HG03064 (cell line): ENCODE measurements at regions not wholly inside any gene's neighbourhood (a gene's known extent, or its start where the extent isn't known, plus 50 kb on each side); places are given as distances from the start of the nearest gene placed in this dataset.
"Not testable (repeated sequence)": the region's sequence is repeated elsewhere in the genome, so short reads cannot be mapped to it uniquely, and the experiment has no call there.

Experiments
- ATAC-seq: cut with Tn5 transposase; IDR thresholded peaks from one replicate; pipeline ENCODE4 v1.9.1; 2021; ENCODE audit warnings: low read depth; ENCODE audit not compliant: unreplicated experiment

DNA sequence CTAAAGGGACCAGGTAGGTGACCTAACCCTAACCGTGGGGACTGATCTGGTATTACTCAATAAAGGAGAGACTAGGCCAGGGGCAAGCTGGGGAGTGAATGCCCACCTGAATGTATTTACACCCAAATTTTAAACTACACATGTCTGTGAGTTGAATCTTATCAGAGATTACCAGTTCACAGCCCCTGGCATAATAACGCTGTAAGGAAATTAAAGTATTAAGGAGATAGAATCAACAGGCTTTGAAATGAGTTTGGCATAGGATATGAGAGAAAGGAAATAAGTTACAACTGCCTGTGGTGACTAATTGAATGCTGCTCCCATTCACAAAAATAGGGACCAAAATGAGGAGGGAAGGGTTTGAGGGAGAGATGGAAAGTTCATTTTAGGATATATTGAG, 593.3 kb downstream of the CSNK1G3 start:
- no peak for ATAC-seq

- no peak for ATAC-seq
These were observed 592.8 kb downstream of the CSNK1G3 start for GRCh38 chr5:124104821-124105220.

- ATAC-seq: no peak
These were observed 592.4 kb downstream of the CSNK1G3 start for GRCh38 chr5:124104344-124104743.

DNA sequence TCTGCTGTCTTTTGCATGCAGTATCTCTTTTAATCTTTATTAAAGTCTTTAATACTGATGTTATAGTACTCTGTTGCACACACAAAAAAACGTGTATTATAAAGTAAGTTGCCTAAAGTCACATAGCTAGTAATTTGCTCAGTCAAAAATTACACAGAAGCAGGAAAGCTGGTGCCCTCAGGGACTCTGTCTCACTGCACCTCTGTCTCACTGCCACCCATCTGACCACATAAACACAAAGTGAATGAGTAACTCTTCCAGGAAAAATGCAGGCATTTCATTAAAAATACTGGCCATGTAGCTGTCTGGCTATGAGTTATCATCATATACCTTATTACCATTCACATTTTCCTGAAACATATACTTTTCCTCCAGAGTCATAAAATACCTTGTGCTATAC, 591.7 kb downstream of the CSNK1G3 start:
- ATAC-seq: no peak

DNA sequence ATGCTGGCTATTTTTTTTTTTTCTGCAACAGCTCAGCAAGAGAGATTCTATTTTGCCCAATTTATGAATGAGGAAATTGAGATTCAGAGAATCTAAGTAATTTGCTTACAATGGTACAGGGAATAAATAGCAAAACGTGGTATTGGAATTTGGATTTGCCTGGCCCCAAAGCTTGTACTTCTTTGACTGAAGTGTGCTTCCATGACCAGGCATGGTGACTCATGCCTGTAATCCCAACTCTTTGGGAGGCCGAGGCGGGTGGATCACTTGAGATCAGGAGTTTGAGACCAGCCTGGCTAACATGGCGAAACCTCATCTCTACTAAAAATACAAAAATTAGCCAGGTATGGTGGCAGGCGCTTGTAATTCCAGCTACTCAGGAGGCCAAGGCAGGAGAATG, 591.1 kb downstream of the CSNK1G3 start:
- not testable (repeated sequence) for ATAC-seq

DNA sequence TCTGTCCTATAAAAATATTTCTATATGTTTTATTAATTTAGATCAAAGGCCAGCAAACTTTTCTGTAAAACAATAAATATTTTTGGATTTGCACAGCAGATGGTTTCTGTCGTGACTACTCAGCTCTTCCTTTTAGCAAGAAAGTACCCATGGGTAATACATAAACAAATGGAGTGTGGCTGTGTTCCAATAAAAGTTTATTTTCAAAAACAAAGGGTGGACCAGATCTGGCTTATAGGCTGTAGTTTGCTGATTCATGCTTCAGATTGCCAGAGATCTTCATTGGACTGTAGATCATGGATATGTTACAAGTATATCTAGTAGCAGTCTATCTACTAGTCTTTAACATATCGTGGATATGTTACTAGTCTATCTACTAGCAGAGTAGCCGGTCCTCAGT, 590.5 kb downstream of the CSNK1G3 start:
- ATAC-seq: no peak

DNA sequence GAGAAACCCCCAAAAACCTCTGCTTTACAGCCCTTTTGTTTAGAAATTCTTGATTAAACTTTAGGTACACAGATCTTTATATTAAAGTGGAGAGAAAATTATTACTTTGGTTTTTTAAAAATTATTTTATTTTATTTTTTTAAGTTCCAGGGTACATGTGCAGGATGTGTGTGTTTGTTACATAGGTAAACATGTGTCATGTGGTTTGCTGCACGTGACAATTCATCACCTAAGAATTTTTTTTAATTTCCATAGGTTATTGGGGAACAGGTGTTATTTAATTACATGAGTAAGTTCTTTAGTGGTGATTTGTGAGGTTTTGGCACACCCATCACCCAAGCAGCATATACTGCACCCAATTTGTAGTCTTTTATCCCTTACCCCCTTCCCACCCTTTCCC, 581.7 kb downstream of the CSNK1G3 start:
- no peak for ATAC-seq

DNA sequence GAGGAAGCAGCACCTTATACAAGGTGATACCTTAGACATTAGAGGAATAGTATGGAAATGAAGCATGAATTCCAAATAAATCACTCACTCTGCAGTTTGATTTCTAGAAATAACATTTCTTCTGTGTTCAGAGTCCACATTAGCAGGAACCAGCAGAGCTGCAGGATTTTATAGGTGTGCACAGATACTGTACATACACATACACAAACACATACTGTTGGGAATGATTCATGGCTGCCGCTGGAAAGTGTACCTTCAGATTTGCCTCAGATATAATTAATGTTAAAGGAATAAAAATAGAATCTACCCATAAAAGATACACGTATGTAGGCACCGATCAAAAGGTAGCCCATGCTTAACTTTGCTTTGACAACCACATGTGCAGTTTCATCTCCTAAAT, 578.1 kb downstream of the CSNK1G3 start:
- ATAC-seq: no peak

- no peak for ATAC-seq
These were observed 577.6 kb downstream of the CSNK1G3 start for GRCh38 chr5:124089578-124089977.

- ATAC-seq: no peak
These were observed 576.5 kb downstream of the CSNK1G3 start for GRCh38 chr5:124088289-124089032.

DNA sequence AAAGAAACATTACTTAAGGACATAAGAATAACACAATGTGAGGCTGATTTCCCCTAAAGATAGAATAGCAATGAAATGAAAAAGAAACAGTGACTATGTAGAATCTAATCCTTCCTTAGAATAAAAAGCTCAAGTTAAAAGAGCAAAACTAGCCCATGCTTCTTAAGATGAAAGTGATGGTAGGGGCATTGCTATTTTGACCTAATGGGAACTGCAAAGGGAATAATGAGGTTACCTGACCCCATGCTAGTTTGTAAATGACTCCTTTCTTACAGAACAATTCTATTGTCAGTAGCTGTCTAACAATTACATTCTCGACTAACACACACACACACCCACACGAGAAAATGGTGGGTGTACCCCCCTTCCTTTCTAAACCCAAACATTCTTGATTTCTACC, 575.8 kb downstream of the CSNK1G3 start:
- no peak for ATAC-seq

DNA sequence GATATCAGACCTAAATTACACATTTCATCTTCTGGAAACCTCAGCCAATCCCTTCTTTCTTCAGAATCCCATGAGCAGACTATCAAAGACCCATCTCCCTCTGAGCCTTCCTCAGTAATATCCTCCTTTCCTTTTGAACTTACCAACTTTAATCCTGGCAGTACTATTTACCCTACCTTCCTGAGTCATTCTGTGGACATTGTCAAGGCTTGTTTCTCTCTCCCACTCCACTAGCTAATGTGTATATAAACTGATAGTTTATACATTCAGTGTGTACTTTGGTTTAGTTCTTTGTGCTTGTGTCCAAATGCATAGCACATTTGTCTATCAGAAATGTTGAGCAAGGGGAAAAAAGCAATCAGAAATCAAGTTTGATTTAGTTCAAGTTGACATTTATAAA, 568.3 kb downstream of the CSNK1G3 start:
- no peak for ATAC-seq

GRCh38 chr5:124079062-124079461, 567.1 kb downstream of the CSNK1G3 start:
- no peak for ATAC-seq

- ATAC-seq: no peak
These were observed 562.5 kb downstream of the CSNK1G3 start for GRCh38 chr5:124074500-124074899.

DNA sequence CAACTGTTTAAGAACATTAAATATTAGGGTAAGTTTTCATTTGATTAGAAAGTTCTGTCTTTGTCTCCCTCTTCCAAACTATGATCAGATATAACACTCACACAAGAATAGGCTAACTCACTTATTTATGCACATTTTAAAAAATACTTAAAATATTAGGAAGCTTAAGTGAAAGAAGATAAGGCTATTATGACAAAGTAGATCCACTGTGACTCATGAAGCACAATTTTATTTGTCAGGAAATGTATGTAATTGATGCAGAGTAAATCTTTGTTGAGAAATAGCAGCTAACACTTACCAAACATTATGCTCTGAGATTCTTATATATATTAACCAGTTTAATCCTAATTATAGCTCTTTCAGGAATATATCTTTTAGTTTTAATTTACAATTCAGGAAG, 560.6 kb downstream of the CSNK1G3 start:
- no peak for ATAC-seq

GRCh38 chr5:124071039-124071438, 559.1 kb downstream of the CSNK1G3 start:
- ATAC-seq: no peak

- ATAC-seq: no peak
These were observed 553.5 kb downstream of the CSNK1G3 start for GRCh38 chr5:124065508-124065907.

DNA sequence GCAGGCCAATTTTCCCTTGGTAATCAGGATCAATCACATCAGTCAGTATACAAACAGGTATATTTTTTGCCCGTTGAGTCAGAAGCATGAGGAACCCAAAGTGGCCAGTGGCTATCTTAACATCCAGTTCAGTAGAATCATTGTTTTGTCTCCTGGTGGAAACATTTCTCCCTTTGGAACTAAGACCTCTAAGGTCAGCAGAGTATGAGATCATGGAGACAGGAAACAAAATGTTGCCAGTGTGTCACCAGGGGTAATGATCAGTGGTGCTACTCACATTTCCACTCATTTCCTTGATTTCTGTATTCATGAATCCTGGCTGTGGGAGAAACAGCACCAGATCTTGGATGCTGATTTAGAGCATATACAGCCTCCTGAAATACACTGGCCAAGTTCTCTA, 553.0 kb downstream of the CSNK1G3 start:
- no peak for ATAC-seq

DNA sequence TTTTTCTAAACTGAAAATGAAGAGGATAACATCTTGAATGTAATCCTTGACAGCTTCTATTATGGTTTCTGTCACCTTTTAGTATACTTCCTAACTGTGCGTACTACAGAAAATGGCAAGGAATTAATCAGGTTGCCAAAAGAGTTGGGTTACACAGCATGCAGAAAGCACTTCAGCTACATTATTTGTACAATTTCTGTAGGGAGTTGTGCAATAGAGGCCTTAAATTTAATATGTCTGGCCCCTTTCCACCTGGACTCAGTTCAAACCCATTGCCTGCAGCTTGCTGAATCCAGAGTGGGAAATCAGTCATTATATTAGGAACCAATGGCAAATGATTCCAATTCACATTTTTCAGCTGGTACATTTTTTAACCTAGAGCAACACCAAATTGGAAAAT, 549.7 kb downstream of the CSNK1G3 start:
- no peak for ATAC-seq

DNA sequence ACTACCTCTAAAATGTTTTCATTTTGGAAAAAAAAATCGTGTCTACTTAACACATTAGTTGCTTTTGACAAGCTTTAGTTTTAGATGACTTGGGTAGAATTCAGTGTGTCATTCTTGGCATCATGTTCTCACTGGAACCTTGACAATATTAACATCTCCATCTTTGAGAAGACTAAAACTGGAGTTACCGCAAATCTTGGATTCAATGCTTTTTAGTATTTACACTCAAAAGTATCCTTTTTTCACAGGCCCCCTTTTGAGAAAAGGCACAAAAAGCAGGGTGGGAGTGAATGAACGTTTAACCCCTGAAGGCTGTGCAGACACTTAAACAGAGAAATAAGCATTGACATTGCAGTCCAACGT, 549.1 kb downstream of the CSNK1G3 start:
- ATAC-seq: no peak

DNA sequence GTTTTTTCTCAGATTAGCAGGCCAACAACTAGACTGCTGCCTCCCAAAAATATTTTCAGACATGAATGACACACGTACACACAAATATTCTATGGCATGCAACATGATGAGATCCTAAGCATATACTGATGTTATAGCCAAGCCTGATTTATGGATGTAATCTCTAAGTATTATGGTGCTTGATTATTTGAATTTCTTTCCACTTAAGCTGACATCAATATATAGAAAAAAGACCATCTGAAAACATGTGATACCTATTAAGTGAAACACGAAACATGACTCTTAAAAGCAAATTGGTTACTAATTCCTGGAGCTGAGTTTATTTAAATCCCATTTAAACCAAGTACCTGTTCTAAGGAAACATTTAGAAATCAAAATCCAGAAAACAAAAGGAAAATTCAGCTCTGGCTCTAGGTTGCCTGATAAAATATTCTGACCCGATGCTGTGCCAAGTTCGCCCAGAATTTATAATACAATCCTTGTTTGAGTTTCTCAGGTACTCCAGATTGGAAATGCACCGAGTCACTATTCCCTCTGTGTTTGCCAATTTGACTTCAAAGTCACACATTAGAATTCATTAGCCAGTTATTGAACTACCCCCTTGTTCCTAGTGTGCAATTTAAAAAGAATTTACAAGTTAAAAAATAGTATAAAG, 548.6 kb downstream of the CSNK1G3 start:
- ATAC-seq: no peak

GRCh38 chr5:124060011-124060410, 548.0 kb downstream of the CSNK1G3 start:
- no peak for ATAC-seq
